PC-9 (cell line): ENCODE measurements at regions not wholly inside any gene's neighbourhood (a gene's known extent, or its start where the extent isn't known, plus 50 kb on each side); places are given as distances from the start of the nearest gene placed in this dataset.

Source experiments
- EZH2 ChIP-seq: fragments of 200-600 bp; sonication (generic); IDR thresholded peaks from 2 replicates; pipeline ENCODE4 v1.8.0; 2017; ENCODE audit warnings: antibody characterized with exemption, low read depth
- TF ChIP-seq, protein P1 (sequence below): fragments of 200-600 bp; sonication (generic); conservative IDR thresholded peaks from 2 replicates; pipeline ENCODE4 v1.6.1; 2017; ENCODE audit warnings: mixed run types, antibody characterized with exemption, mild to moderate bottlenecking, moderate library complexity

DNA sequence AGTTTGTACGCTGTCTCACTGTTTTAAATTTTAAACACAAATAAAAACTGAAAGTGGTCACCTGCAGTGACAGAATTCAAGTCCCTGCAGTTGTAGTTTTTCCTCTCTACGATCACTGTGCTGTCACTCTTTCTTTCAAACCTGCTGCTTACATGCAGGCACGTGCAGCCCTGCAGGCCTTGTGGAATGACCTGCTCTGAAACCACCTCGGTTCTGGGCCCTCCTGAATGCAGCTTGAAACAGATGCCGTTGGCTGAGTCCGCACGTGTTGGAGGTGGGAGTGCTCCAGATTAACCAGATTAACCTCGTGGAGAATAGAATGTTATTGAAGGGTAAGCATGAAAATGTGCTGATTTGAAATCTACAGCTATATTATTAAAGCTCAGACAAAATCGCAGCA, 126.0 kb upstream of the ERCC6L2 start:
- TF ChIP-seq, protein P1, sequence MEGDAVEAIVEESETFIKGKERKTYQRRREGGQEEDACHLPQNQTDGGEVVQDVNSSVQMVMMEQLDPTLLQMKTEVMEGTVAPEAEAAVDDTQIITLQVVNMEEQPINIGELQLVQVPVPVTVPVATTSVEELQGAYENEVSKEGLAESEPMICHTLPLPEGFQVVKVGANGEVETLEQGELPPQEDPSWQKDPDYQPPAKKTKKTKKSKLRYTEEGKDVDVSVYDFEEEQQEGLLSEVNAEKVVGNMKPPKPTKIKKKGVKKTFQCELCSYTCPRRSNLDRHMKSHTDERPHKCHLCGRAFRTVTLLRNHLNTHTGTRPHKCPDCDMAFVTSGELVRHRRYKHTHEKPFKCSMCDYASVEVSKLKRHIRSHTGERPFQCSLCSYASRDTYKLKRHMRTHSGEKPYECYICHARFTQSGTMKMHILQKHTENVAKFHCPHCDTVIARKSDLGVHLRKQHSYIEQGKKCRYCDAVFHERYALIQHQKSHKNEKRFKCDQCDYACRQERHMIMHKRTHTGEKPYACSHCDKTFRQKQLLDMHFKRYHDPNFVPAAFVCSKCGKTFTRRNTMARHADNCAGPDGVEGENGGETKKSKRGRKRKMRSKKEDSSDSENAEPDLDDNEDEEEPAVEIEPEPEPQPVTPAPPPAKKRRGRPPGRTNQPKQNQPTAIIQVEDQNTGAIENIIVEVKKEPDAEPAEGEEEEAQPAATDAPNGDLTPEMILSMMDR: no peak
- no peak for TF ChIP-seq EZH2
